ENCODE measurements at regions not wholly inside any gene's neighbourhood (a gene's known extent, or its start where the extent isn't known, plus 50 kb on each side); places are given as distances from the start of the nearest gene placed in this dataset.
"Not testable (repeated sequence)": the region's sequence is repeated elsewhere in the genome, so short reads cannot be mapped to it uniquely, and the experiment has no call there.

GRCh38 chr5:166188501-166189325, 2102.7 kb upstream of the WWC1 start:
- DNase-seq: no peak

GRCh38 chr5:166192696-166193095, 2098.7 kb upstream of the WWC1 start:
- no peak for DNase-seq

DNA sequence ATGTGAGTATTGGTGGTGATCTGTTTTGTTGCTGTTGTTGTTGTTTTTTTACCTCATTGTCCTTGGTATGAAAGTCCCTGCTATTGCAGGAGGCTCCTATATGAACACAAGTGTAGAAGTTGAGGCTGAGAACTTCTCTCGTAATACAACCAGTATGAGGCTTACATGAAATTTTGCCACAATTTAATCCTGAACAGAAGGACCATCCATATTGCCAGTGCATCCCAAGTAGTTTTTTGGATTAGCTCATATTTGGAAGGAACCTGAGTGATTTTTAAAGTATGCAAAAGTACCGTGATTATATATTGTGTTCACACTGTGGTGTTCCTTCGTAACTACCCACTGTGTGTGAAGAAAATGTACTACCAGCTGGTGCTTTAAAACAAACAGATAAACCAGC, 2095.5 kb upstream of the WWC1 start:
- DNase-seq: no peak

GRCh38 chr5:166200532-166200931, 2090.9 kb upstream of the WWC1 start:
- DNase-seq: no peak

- DNase-seq: no peak
Measured at GRCh38 chr5:166211640-166212039, 2079.8 kb upstream of the WWC1 start.

GRCh38 chr5:166236327-166236726, 2055.1 kb upstream of the WWC1 start:
- no peak for DNase-seq

DNA sequence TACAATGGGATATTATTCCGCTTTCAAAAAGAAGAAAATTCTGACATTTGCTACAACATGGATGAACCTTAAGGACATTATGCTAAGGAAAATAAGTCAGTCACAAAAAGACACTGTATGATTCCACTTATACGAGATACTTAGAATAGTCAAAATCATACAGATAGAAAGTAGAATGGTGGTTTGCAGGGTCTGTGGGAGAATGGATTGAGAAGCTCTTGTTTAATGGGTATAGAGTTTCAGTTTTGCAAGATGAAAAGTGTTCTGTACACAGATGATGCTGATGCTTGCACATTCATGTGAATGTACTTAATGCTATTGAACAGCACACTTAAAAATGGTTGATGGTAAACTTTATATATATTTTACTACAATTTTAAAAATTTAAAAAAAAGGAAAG, 2050.7 kb upstream of the WWC1 start:
- DNase-seq: no peak

- no peak for DNase-seq
Measured at GRCh38 chr5:166245556-166245955, 2045.9 kb upstream of the WWC1 start.

DNA sequence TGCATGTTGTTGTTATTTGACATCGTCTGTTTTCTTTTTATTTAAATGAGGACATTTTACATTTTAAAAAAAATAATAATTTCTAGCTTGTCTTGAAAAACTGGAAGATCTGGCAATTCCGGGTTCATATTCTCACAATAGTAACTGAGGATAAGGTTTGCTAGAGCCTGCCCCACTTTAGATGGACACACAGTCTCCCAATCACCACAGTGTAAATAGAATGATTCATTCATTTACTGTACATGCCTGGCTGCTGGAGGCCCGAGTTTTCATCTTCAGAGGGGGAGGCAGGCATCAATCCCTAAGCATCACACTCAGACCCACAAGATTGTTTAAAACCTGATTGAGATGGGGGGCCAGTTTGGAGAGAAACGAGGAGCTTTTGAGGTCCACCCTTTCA, 2039.7 kb upstream of the WWC1 start:
- no peak for DNase-seq

- DNase-seq: no peak
Measured at GRCh38 chr5:166257661-166258060, 2033.8 kb upstream of the WWC1 start.

DNA sequence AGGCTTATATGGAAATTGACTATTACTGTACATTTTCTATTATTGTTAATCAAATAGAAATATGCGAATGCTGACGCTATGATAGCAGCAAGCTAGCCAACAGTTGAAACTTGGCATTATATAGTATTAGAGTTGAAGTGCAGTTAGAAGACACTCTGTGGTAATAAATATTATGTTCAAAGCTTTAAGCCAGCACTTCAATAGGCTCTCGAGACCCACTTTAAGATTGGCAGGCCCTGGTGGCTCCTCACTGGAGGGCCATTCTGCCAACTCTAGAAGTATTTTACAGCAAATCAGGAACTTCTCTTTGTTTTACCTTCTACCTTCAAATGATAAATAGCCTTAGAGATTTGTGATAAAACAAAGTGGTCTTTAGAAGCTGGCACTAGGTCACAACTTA, 2029.0 kb upstream of the WWC1 start:
- no peak for DNase-seq

- no peak for DNase-seq
Measured at GRCh38 chr5:166267907-166268306, 2023.5 kb upstream of the WWC1 start.

- DNase-seq: no peak
Measured at GRCh38 chr5:166270712-166271111, 2020.7 kb upstream of the WWC1 start.

GRCh38 chr5:166276006-166276405, 2015.4 kb upstream of the WWC1 start:
- no peak for DNase-seq

DNA sequence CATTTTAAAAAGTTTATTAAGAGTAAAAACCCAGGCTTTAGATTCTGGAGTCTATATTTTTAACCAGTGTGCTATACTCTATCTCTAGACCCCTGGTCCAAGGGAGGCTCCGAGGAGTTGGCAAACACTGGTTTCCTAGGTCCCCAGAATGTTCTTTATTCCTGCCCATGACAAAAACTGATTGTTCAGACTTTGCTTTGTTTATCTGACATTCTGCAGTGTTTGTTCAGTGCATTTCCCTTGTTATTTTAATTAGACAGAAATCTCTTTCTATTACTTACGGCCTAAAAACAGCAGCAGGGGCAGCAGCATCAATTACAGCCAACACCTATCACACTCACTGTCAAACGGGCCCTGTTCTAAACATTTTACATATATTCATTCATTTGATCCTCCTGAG, 2011.6 kb upstream of the WWC1 start:
- no peak for DNase-seq

DNA sequence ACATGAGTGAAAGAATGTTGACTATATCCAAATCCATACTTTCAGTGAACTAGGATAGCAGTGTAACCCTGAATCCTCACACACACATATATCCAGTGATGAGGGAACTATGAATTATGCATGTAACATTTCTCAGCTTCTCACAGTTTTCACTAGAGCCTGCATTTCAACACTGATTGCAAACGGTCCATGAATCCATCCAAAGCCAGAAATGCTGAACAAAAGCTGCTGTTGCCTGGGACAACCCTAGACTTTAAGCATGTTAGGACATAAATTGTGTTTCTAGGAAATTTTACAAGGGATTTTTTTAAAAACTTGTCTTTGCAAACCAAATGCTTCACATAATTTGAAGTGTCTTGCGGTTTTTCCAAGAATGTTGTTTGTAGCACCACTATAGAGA, 2010.0 kb upstream of the WWC1 start:
- DNase-seq: no peak

- DNase-seq: no peak
Measured at GRCh38 chr5:166282939-166283338, 2008.5 kb upstream of the WWC1 start.

DNA sequence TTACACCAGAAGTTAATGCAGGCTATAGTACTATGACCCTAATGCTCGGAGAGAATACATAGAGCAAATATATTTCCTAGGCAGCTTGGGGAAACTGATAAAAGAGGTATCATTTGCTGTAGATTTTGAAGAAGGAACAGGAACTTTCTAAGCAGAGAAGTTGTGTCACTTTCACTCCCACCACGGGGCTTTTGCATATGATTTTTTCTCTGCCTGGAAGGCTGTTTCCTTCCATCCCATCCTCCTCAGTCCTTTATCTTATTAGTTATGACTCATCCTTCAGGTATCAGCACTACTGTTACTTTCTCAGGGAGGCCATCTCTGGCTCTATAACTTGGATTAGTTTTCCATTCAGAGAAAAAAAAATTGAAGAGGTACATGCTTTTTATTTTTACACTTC, 2006.1 kb upstream of the WWC1 start:
- no peak for DNase-seq

DNA sequence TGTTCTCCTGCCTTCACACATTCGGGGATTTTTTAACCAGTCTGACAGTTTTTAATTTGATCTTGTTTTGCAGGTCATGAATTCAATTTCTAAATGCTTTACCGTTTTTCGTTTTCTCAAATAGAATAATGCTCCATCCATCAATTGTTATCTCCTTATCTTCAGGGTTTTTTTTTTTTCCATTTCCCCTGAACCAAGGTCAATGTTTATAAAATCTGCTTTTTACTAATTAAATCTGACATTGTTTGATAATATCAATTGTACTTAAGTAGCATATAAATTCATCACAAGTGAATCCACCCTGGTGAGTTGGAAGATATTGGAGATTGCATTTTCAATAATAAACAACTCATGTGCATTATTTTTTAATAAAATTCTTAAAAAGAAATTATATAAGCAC, 2004.6 kb upstream of the WWC1 start:
- no peak for DNase-seq

- no peak for DNase-seq
Measured at GRCh38 chr5:166287866-166288265, 2003.6 kb upstream of the WWC1 start.

DNA sequence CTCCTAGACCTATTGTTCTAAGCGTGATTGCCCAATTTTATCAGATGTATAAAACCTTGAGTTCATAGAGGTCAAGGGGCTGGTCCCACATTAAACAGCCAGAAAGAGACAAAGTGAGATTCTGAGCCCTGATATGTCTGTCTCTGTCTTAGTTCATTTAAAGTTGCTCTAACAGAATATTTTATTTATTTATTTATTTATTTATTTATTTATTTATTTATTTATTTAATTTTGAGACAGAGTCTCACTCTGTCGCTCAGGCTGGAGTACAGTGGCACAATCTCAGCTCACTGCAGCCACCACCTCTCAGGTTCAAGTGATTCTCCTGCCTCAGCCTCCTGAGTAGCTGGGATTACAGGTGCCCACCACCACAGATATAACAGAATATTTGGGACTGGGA, 1999.6 kb upstream of the WWC1 start:
- DNase-seq: not testable (repeated sequence)

DNA sequence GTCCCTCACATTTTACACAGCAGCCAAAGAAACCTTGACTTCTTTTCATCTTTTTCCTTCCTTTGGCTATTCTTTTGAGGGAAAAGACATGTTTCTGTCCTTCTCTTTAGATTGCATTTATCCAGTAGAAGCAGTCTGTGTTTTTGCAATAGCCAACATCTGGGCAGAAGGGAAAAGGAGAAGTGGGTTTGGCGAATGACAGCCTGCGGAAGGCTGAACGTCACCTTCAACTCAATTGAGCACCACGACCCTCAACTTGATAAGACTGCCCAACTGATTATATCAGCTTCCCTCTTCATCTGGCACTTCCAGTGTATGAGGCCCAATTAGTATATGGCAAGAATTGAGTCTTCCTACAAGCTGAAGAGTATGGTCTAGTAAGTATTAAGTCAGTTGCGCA, 1997.6 kb upstream of the WWC1 start:
- no peak for DNase-seq

- DNase-seq: no peak
Measured at GRCh38 chr5:166302166-166302565, 1989.3 kb upstream of the WWC1 start.

DNA sequence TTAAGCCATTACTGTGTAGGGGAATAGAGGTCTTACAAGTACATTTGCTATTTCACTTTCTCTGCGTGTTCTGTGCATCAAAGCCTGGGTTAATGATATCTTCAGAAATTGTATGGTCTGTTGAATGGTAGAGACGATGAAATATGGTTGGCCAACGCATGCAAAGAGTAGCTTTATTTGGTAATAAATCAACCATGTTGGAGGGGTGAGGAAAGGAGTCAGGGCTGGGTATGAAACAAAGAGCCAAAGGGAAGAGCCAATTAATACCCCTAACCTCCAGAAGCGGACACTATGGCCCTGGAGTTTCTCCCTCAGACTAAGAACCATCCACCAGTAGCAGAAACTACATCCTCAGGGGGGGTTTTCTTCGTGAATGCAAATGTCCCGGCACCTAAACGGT, 1974.0 kb upstream of the WWC1 start:
- DNase-seq: no peak

DNA sequence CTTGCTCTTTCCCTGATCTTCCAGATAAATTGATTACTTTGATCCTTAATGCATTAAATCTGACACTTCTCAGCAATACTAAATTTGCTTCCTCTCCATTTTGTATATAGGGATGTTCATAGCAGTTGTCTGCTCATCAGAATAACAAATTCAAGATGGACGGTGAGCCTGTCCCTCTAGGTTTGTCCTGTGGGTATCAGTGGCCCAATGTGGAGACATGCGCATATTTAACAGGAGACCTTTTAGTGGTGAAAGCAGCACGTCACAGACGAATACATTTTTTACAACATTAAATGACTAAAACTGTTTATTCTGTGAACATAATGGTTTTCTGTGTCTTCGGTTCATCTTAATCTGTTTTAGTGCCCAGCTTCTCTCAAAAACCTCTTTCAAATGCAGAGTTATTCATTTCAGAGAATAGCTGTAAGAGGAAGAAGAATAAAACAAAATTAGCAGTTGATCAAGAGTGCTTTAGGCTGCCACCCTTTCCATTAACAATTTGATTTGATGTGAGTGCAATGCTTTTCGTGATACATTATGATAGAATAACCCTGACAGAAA, 1970.4 kb upstream of the WWC1 start:
- no peak for DNase-seq
